Astrocyte of the cerebellum (primary cell): ENCODE measurements at regions not wholly inside any gene's neighbourhood (a gene's known extent, or its start where the extent isn't known, plus 50 kb on each side); places are given as distances from the start of the nearest gene placed in this dataset.

Experiments used
- DNase-seq: peaks from one replicate; pipeline ENCODE4 v3.0.0-alpha.2; 2011; ENCODE audit warnings: low read depth
- H3K4me3 ChIP-seq: 2 replicates; pipeline ENCODE4 v1.5.1; 2011; ENCODE audit warnings: mild to moderate bottlenecking, low read depth, low read length, moderate library complexity
- CTCF ChIP-seq: IDR thresholded peaks from 2 replicates; pipeline ENCODE4 v1.5.1; 2012; ENCODE audit warnings: low read length, low read depth, moderate library complexity, mild to moderate bottlenecking; ENCODE audit errors: missing control alignments
- in situ Hi-C: cut with HindIII; loops from 2 replicates; pipeline ENCODE4 v1.10.0; 2017; ENCODE audit warnings: low sequenced_read_pairs

GRCh38 chr3:66747261-66747660 lies 246.4 kb upstream of the LRIG1 start:
- no peak overlapping the region for H3K4me3 ChIP-seq
- DNase-seq, result no peak
- in situ Hi-C loops, result no loop called here
- no peak for TF ChIP-seq CTCF

GRCh38 chr3:66747696-66748095 lies 246.9 kb upstream of the LRIG1 start:
- TF ChIP-seq CTCF, result no peak
- no peak for DNase-seq
- in situ Hi-C loops, result no loop called here
- no peak overlapping the region for H3K4me3 ChIP-seq

GRCh38 chr3:66748175-66748876 lies 247.5 kb upstream of the LRIG1 start:
- H3K4me3 ChIP-seq, result no peak overlapping the region
- in situ Hi-C loops, result no loop called here
- no peak for DNase-seq
- no peak for TF ChIP-seq CTCF

- no peak for TF ChIP-seq CTCF
- in situ Hi-C loops, result no loop called here
- DNase-seq, result no peak
- no peak overlapping the region for H3K4me3 ChIP-seq
These were observed 246.3 kb upstream of the KBTBD8 start for GRCh38 chr3:66751842-66752241.

GRCh38 chr3:66753670-66754069 lies 244.4 kb upstream of the KBTBD8 start:
- DNase-seq, result no peak
- in situ Hi-C loops, result no loop called here

GRCh38 chr3:66754613-66755012 lies 243.5 kb upstream of the KBTBD8 start:
- in situ Hi-C loops, result no loop called here
- no peak for DNase-seq
- no peak overlapping the region for H3K4me3 ChIP-seq
- TF ChIP-seq CTCF, result no peak

More at GRCh38 chr3:66753670-66754069, 244.4 kb upstream of the KBTBD8 start:
- H3K4me3 ChIP-seq, result no peak overlapping the region
- no peak for TF ChIP-seq CTCF

- no peak overlapping the region for H3K4me3 ChIP-seq
- no peak for TF ChIP-seq CTCF
- in situ Hi-C loops, result no loop called here
- no peak for DNase-seq
These were observed 242.2 kb upstream of the KBTBD8 start for GRCh38 chr3:66755924-66756323.
